ENCODE measurements at regions not wholly inside any gene's neighbourhood (a gene's known extent, or its start where the extent isn't known, plus 50 kb on each side); places are given as distances from the start of the nearest gene placed in this dataset.

GRCh38 chr5:52620315-52620714, 167.4 kb upstream of the ITGA1 start:
- H3K4me3 ChIP-seq (ENCODE audit: extremely low read depth in 1 of 4, insufficient read depth in 2 of 4, low read depth in 3 of 4, low read length in 4 of 4): no peak overlapping the region
- no peaks in the 10 kb centered on the region for H3K23me2 ChIP-seq (ENCODE audit: low read depth, low read length)
- no peaks in the 10 kb centered on the region for H3K79me2 ChIP-seq (ENCODE audit: control insufficient read depth in 1 of 2, insufficient read depth in 2 of 2, low read length in 2 of 2)
- ChIA-PET POLR2A (ENCODE audit: partially characterized antibody) (no interaction called here), CTCF (ENCODE audit: partially characterized antibody) (no interaction called here)
- no peaks in the 10 kb centered on the region for H4K20me1 ChIP-seq (replicated peaks in 1 of 2; ENCODE audit: control insufficient read depth in 1 of 2, insufficient read depth in 2 of 2, low read length in 2 of 2)
- no peak for DNase-seq (ENCODE audit: low read depth in 1 of 2, low spot score in 2 of 2)
- no peak overlapping the region for H2AK5ac ChIP-seq (ENCODE audit: low read depth, low read length)
- no peaks in the 10 kb centered on the region for H3K79me1 ChIP-seq (ENCODE audit: low read depth, low read length)
- no peak overlapping the region for H4K5ac ChIP-seq (ENCODE audit: insufficient read length, low read depth, low read length)
- no peak overlapping the region for H3K4me2 ChIP-seq (ENCODE audit: insufficient read depth in 1 of 2, low read depth in 2 of 2, low read length in 2 of 2)
- no peak overlapping the region for H3K23ac ChIP-seq (ENCODE audit: insufficient read length)
- H3K27me3 ChIP-seq (replicated peaks in 1 of 4; ENCODE audit: control insufficient read depth in 3 of 4, extremely low read depth in 1 of 4, insufficient read depth in 3 of 4, low read length in 3 of 4): no peaks in the 10 kb centered on the region
- H2BK120ac ChIP-seq (replicated peaks; ENCODE audit: low read depth, low read length): no peak overlapping the region
- H3K9ac ChIP-seq (replicated peaks in 1 of 4; ENCODE audit: extremely low read depth in 1 of 4, low read depth in 3 of 4, low read length in 3 of 4): no peak overlapping the region
- H3K4ac ChIP-seq (replicated peaks; ENCODE audit: insufficient read length, low read depth, low read length): no peak overlapping the region
- no peaks in the 10 kb centered on the region for H3K36me3 ChIP-seq (ENCODE audit: control insufficient read depth in 2 of 4, insufficient read depth in 4 of 4, low read length in 3 of 4)
- no peaks in the 10 kb centered on the region for H3K4me1 ChIP-seq (replicated peaks in 1 of 4; ENCODE audit: control insufficient read depth in 3 of 4, insufficient read depth in 4 of 4, low read length in 3 of 4)
- H4K8ac ChIP-seq (ENCODE audit: extremely low read depth, insufficient read depth, low read length): no peak overlapping the region
- no peaks in the 10 kb centered on the region for H3K9me3 ChIP-seq (ENCODE audit: insufficient read depth in 2 of 2, low read depth in 1 of 2, low read length in 1 of 2)
- H2BK15ac ChIP-seq (ENCODE audit: low read length): no peak overlapping the region
- H3K14ac ChIP-seq (ENCODE audit: insufficient read length): no peak overlapping the region
- no peak overlapping the region for H2BK5ac ChIP-seq (ENCODE audit: low read depth, low read length)
- no peak overlapping the region for H3K27ac ChIP-seq (ENCODE audit: low read depth, low read length)
- no peak overlapping the region for H4K91ac ChIP-seq (replicated peaks; ENCODE audit: insufficient read length, low read length)
- 83% methylated on average over 3 of the region's 3 CpGs; no CpG with 5 or more reads in 1 of the 2 experiments for WGBS, 2 experiments (ENCODE audit: extremely low coverage in 1 of 2, insufficient coverage in 1 of 2, insufficient read length in 1 of 2, insufficient replicate concordance in 2 of 2, low coverage in 1 of 2, low lambda C conversion rate in 2 of 2, missing lambda C conversion rate in 1 of 2)
- H2BK20ac ChIP-seq (ENCODE audit: low read length): no peak overlapping the region
- no peak overlapping the region for H2BK12ac ChIP-seq (ENCODE audit: low read depth, low read length)
- H3K18ac ChIP-seq (ENCODE audit: extremely low read depth, low read length): no peak overlapping the region
- no peak for FAIRE-seq
- H2AFZ ChIP-seq (ENCODE audit: low read length): no peak overlapping the region
- no peak overlapping the region for H3K56ac ChIP-seq (replicated peaks; ENCODE audit: insufficient read length, low read depth, low read length)
- no peak for TF ChIP-seq E2F6 (IDR thresholded peaks at IDR 0.05)
- TF ChIP-seq KDM4A (IDR thresholded peaks at IDR 0.05; ENCODE audit: low read depth, low read length, severe bottlenecking): no peak
- no peak for TF ChIP-seq SRF (IDR thresholded peaks at IDR 0.05; ENCODE audit: low read depth, low read length)
- TF ChIP-seq CTCF (IDR thresholded peaks at IDR 0.05; ENCODE audit: control extremely low read depth in 1 of 3, insufficient read depth in 1 of 3, low read depth in 1 of 3, low read length in 3 of 3): no peak
- TF ChIP-seq KDM5A (IDR thresholded peaks at IDR 0.05; ENCODE audit: low read length): no peak
- no peak for TF ChIP-seq EZH2 (IDR thresholded peaks at IDR 0.05; ENCODE audit: low read depth, low read length, severe bottlenecking)
- no peak for TF ChIP-seq SAP30 (IDR thresholded peaks at IDR 0.05; ENCODE audit: insufficient read depth, insufficient replicate concordance, low read length)
- no peak for TF ChIP-seq BCL11A (IDR thresholded peaks at IDR 0.05; ENCODE audit: low read depth in 2 of 2, low read length in 2 of 2)
- no peak for TF ChIP-seq KDM1A (IDR thresholded peaks at IDR 0.05; ENCODE audit: borderline replicate concordance, low read length)
- no peak for TF ChIP-seq RNF2 (IDR thresholded peaks at IDR 0.05; ENCODE audit: borderline replicate concordance, low read depth, low read length, missing control alignments, poor library complexity, severe bottlenecking)
- TF ChIP-seq NRF1 (IDR thresholded peaks at IDR 0.05; ENCODE audit: low read depth, low read length): no peak

All from H1 (cell line).